OCI-M2 (cell line): ENCODE measurements at regions not wholly inside any gene's neighbourhood (a gene's known extent, or its start where the extent isn't known, plus 50 kb on each side); places are given as distances from the start of the nearest gene placed in this dataset.
"Not testable (repeated sequence)": the region's sequence is repeated elsewhere in the genome, so short reads cannot be mapped to it uniquely, and the experiment has no call there.

ENCODE experiments used
- DNase-seq: peaks from one replicate; lab custom pipeline; 2025; ENCODE audit not compliant: unreplicated experiment; lab: John Stamatoyannopoulos, UW

- no peak for DNase-seq
These were observed 351.4 kb upstream of the HS6ST1 start for GRCh38 chr2:128670066-128670465.

GRCh38 chr2:128671981-128672757, 353.5 kb upstream of the HS6ST1 start:
- DNase-seq: not testable (repeated sequence)

GRCh38 chr2:128679680-128680079, 361.0 kb upstream of the HS6ST1 start:
- not testable (repeated sequence) for DNase-seq

GRCh38 chr2:128681507-128681906, 362.8 kb upstream of the HS6ST1 start:
- DNase-seq: no peak

- DNase-seq: no peak
These were observed 363.6 kb upstream of the HS6ST1 start for GRCh38 chr2:128682266-128682665.

- no peak for DNase-seq
These were observed 364.1 kb upstream of the HS6ST1 start for GRCh38 chr2:128682729-128683284.

- DNase-seq: no peak
These were observed 365.9 kb upstream of the HS6ST1 start for GRCh38 chr2:128684523-128684922.

- DNase-seq: no peak
These were observed 367.3 kb upstream of the HS6ST1 start for GRCh38 chr2:128685841-128686496.

- DNase-seq: no peak
These were observed 367.8 kb upstream of the HS6ST1 start for GRCh38 chr2:128686497-128686859.

- no peak for DNase-seq
These were observed 368.4 kb upstream of the HS6ST1 start for GRCh38 chr2:128686881-128687555.

- DNase-seq: no peak
These were observed 368.9 kb upstream of the HS6ST1 start for GRCh38 chr2:128687565-128687964.

- no peak for DNase-seq
These were observed 371.3 kb upstream of the HS6ST1 start for GRCh38 chr2:128689971-128690370.

GRCh38 chr2:128690431-128690830, 371.8 kb upstream of the HS6ST1 start:
- no peak for DNase-seq

- no peak for DNase-seq
These were observed 372.2 kb upstream of the HS6ST1 start for GRCh38 chr2:128690869-128691268.

GRCh38 chr2:128691526-128691925, 372.9 kb upstream of the HS6ST1 start:
- no peak for DNase-seq

GRCh38 chr2:128692895-128693742, 374.5 kb upstream of the HS6ST1 start:
- no peak for DNase-seq

GRCh38 chr2:128693743-128694029, 375.0 kb upstream of the HS6ST1 start:
- no peak for DNase-seq

GRCh38 chr2:128695646-128696220, 377.1 kb upstream of the HS6ST1 start:
- DNase-seq: no peak

GRCh38 chr2:128696421-128696820, 377.8 kb upstream of the HS6ST1 start:
- DNase-seq: no peak

- DNase-seq: no peak
These were observed 382.8 kb upstream of the HS6ST1 start for GRCh38 chr2:128701418-128701817.

GRCh38 chr2:128702616-128703015, 383.9 kb upstream of the HS6ST1 start:
- DNase-seq: no peak
